BE2C (cell line): ENCODE measurements at regions not wholly inside any gene's neighbourhood (a gene's known extent, or its start where the extent isn't known, plus 50 kb on each side); places are given as distances from the start of the nearest gene placed in this dataset.

Experiments used
- DNase-seq: peaks from one replicate; pipeline ENCODE4 v3.0.0-alpha.2; 2020
- H3K27me3 ChIP-seq: fragments of 250-450 bp; sonication (Bioruptor Pico); 2 replicates; pipeline ENCODE4 v1.5.1; 2020; ENCODE audit warnings: mild to moderate bottlenecking
- H3K36me3 ChIP-seq: fragments of 250-450 bp; sonication (Bioruptor Pico); 2 replicates; pipeline ENCODE4 v1.5.1; 2020; ENCODE audit warnings: mild to moderate bottlenecking
- H3K4me1 ChIP-seq: fragments of 250-450 bp; sonication (Bioruptor Pico); 2 replicates; pipeline ENCODE4 v1.5.1; 2020
- H3K4me3 ChIP-seq: 2 replicates; pipeline ENCODE4 v1.5.1; 2011; ENCODE audit warnings: low read depth, low read length
- H3K9me3 ChIP-seq: fragments of 250-450 bp; sonication (Bioruptor Pico); 2 replicates; pipeline ENCODE4 v1.5.1; 2020
- CTCF ChIP-seq: IDR thresholded peaks from 2 replicates; pipeline ENCODE4 v1.5.1; 2012; ENCODE audit warnings: mild to moderate bottlenecking, low read depth, low read length

GRCh38 chr5:171640480-171640879 is 145.1 kb upstream of the SMIM23 start:
- Histone ChIP-seq H3K9me3 (no peaks in the 10 kb centered on the region), H3K27me3 (no peaks in the 10 kb centered on the region; the same call in 1 of the 2 replicates), H3K36me3 (no peaks in the 10 kb centered on the region), H3K4me1 (no peaks in the 10 kb centered on the region), H3K4me3 (no peak overlapping the region)
- no peak for DNase-seq
- no peak for TF ChIP-seq CTCF

DNA sequence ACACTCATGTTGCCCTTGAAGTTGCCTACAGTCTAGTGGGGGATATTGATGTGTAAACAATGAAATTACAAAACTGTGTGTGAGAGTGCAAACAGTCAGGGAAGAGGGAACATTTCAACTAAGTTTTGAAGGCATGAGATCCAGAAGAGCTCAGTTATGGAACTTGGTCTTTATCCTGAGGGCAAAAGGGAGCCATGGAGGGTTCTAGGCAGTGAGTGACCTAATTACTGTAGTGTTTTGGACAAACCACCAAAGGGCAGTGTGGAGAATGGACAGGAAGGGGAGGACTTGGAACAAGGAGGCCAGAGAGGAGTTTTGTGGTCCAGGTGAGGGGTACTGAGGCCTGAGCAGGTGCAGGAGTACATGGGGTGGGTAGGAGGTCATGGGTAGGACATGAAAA is 143.7 kb upstream of the SMIM23 start:
- TF ChIP-seq CTCF: no peak
- DNase-seq: no peak
- Histone ChIP-seq H3K36me3 (no peaks in the 10 kb centered on the region), H3K27me3 (peaks cover 1% of the 10 kb centered on the region), H3K9me3 (no peaks in the 10 kb centered on the region), H3K4me3 (no peak overlapping the region), H3K4me1 (no peaks in the 10 kb centered on the region)

- Histone ChIP-seq H3K4me1 (no peaks in the 10 kb centered on the region), H3K27me3 (peaks cover 4% of the 10 kb centered on the region), H3K36me3 (no peaks in the 10 kb centered on the region), H3K4me3 (no peak overlapping the region), H3K9me3 (no peaks in the 10 kb centered on the region)
- DNase-seq: no peak
- TF ChIP-seq CTCF: no peak
Measured at GRCh38 chr5:171642894-171643293, 142.7 kb upstream of the SMIM23 start.

DNA sequence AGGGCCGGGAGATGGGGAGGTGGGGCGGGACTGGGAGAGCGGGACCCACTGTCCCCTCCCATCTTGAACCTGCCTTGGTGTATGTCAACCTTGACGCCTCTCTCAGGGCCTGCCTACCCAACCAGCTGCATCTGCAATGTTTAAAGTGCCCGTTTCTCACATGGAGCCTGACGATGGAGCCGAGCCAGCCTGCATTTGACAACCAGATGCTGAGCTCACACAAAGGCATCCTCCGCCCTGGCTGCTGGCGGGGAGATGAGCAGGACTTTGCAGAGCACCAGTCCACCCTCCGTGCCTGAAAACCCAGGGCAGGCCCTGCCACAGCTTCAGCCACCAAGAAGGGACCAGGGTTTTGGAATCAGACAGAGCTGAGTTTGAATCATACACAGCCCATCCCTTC is 141.1 kb upstream of the SMIM23 start:
- no peaks in the 10 kb centered on the region for H3K9me3 ChIP-seq
- no peaks in the 10 kb centered on the region for H3K36me3 ChIP-seq
- H3K27me3 ChIP-seq: peaks cover 7% of the 10 kb centered on the region
- H3K4me1 ChIP-seq: no peaks in the 10 kb centered on the region
- DNase-seq: no peak
- TF ChIP-seq CTCF: no peak
- no peak overlapping the region for H3K4me3 ChIP-seq

DNA sequence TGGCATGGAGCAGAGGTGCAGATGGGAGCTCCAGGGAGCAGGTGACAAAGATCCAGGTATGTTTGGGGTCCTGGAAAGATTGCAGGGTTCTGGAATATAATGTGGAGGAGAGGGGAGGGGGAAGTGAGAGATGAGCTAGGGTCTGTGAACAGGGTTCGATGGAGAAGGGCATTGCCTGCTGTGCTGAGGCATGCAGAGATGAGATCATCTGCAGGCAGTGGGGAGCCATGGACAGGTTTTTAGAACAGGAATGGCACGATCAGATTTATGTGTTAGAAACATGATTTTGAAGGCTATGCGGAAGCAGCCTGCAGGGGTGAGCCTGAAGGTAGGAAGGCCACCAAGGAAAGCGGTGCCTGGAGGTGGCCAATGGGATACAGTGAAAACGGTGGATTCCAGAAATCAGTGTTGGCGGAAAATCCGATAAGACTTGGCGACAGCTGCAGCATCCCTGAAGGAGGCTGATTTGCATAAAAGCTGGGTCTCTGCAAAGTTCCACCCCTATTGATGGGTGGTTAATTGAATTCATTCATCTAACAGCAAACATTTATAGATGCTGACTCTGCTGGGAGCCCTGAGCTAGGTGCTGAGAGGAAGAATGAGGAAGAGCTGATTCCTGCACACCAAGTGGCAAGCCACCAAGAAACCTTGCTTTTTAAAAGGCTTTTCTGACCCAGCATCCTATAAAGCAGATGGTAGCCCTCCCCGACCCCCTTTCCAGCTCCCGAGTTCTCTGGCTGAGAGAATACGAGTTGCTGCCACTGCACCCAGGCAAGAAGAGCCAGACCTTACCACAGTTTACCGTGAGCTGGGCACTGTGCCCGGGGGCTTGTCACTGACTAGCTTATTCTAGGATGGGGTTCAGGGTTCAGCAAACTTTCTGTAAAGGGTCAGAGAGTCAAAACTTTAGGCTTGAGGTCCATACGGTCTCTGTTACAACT is 139.2 kb upstream of the SMIM23 start:
- no peak for DNase-seq
- TF ChIP-seq CTCF: no peak
- H3K27me3 ChIP-seq: peaks cover 15% of the 10 kb centered on the region

More for the DNA sequence above, 139.2 kb upstream of the SMIM23 start:
- Histone ChIP-seq H3K36me3 (no peaks in the 10 kb centered on the region), H3K9me3 (no peaks in the 10 kb centered on the region), H3K4me3 (no peak overlapping the region), H3K4me1 (no peaks in the 10 kb centered on the region)
